WERI-Rb-1 (cell line): ENCODE measurements at regions not wholly inside any gene's neighbourhood (a gene's known extent, or its start where the extent isn't known, plus 50 kb on each side); places are given as distances from the start of the nearest gene placed in this dataset.

ENCODE experiments used
- DNase-seq: peaks from one replicate; pipeline ENCODE4 v3.0.0-alpha.2; 2020
- H3K27ac ChIP-seq: fragments of 250-450 bp; sonication (Bioruptor Pico); 2 replicates; pipeline ENCODE4 v1.5.1; 2020; ENCODE audit warnings: mild to moderate bottlenecking, moderate library complexity
- H3K27me3 ChIP-seq: fragments of 250-450 bp; sonication (Bioruptor Pico); 2 replicates; pipeline ENCODE4 v1.5.1; 2021; ENCODE audit warnings: mild to moderate bottlenecking, low read depth, moderate library complexity; ENCODE audit not compliant: insufficient read depth, severe bottlenecking
- H3K36me3 ChIP-seq: fragments of 250-450 bp; sonication (Bioruptor Pico); 2 replicates; pipeline ENCODE4 v1.5.1; 2020; ENCODE audit warnings: mild to moderate bottlenecking, moderate library complexity
- H3K4me3 ChIP-seq: 2 replicates; pipeline ENCODE4 v1.5.1; 2011; ENCODE audit warnings: low read depth, mild to moderate bottlenecking, control low read depth, low read length
- H3K9me3 ChIP-seq: fragments of 250-450 bp; sonication (Bioruptor Pico); 2 replicates; pipeline ENCODE4 v1.5.1; 2021; ENCODE audit warnings: mild to moderate bottlenecking, moderate library complexity; ENCODE audit not compliant: severe bottlenecking
- CTCF ChIP-seq: IDR thresholded peaks from 2 replicates; pipeline ENCODE4 v1.5.1; 2011; ENCODE audit warnings: low read depth, mild to moderate bottlenecking, control low read depth, inconsistent platforms, low read length

- H3K27ac ChIP-seq, result no peak overlapping the region
- TF ChIP-seq CTCF, result no peak
- DNase-seq, result no peak
- H3K36me3 ChIP-seq, result no peaks in the 10 kb centered on the region
- no peaks in the 10 kb centered on the region for H3K9me3 ChIP-seq
- peaks cover 86% of the 10 kb centered on the region for H3K27me3 ChIP-seq
- H3K4me3 ChIP-seq, result no peak overlapping the region
These were observed 155.5 kb downstream of the FGF9 start for GRCh38 chr13:21826214-21827015.

- H3K27me3 ChIP-seq, result peaks cover 93% of the 10 kb centered on the region
- no peak overlapping the region for H3K27ac ChIP-seq
- H3K9me3 ChIP-seq, result peaks cover 14% of the 10 kb centered on the region
- no peak overlapping the region for H3K4me3 ChIP-seq
- no peaks in the 10 kb centered on the region for H3K36me3 ChIP-seq
- no peak for TF ChIP-seq CTCF
- no peak for DNase-seq
These were observed 160.9 kb downstream of the FGF9 start for GRCh38 chr13:21831654-21832324.

- DNase-seq, result no peak
- Histone ChIP-seq H3K27ac (no peak overlapping the region), H3K36me3 (no peaks in the 10 kb centered on the region), H3K9me3 (peaks cover 14% of the 10 kb centered on the region), H3K4me3 (no peak overlapping the region), H3K27me3 (peaks cover 99% of the 10 kb centered on the region)
- no peak for TF ChIP-seq CTCF
These were observed 163.0 kb downstream of the FGF9 start for GRCh38 chr13:21833921-21834320.

GRCh38 chr13:21834521-21834920, 163.6 kb downstream of the FGF9 start:
- H3K27ac ChIP-seq, result no peak overlapping the region
- H3K36me3 ChIP-seq, result no peaks in the 10 kb centered on the region
- peaks cover 14% of the 10 kb centered on the region for H3K9me3 ChIP-seq
- DNase-seq, result no peak
- peaks cover 99% of the 10 kb centered on the region for H3K27me3 ChIP-seq
- H3K4me3 ChIP-seq, result no peak overlapping the region
- no peak for TF ChIP-seq CTCF

- no peak for DNase-seq
- Histone ChIP-seq H3K27me3 (peaks cover 99% of the 10 kb centered on the region), H3K4me3 (no peak overlapping the region), H3K9me3 (peaks cover 10% of the 10 kb centered on the region), H3K27ac (no peak overlapping the region), H3K36me3 (no peaks in the 10 kb centered on the region)
- no peak for TF ChIP-seq CTCF
These were observed 166.4 kb downstream of the FGF9 start for GRCh38 chr13:21837288-21837687.
